IPS-15b (cell line): ENCODE measurements at regions not wholly inside any gene's neighbourhood (a gene's known extent, or its start where the extent isn't known, plus 50 kb on each side); places are given as distances from the start of the nearest gene placed in this dataset.

ENCODE experiments used
- H3K27me3 ChIP-seq: one replicate; pipeline ENCODE4 v1.6.1; 2013; ENCODE audit warnings: low read length; ENCODE audit not compliant: control insufficient read depth, insufficient read depth
- H3K36me3 ChIP-seq: one replicate; pipeline ENCODE4 v1.6.1; 2013; ENCODE audit warnings: low read length; ENCODE audit not compliant: control insufficient read depth, insufficient read depth
- H3K4me1 ChIP-seq: one replicate; pipeline ENCODE4 v1.6.1; 2013; ENCODE audit warnings: mild to moderate bottlenecking, low read length; ENCODE audit not compliant: control insufficient read depth, insufficient read depth
- H3K4me3 ChIP-seq: one replicate; pipeline ENCODE4 v1.5.1; 2013; ENCODE audit warnings: low read depth, low read length
- H3K9ac ChIP-seq: one replicate; pipeline ENCODE4 v1.6.1; 2013; ENCODE audit warnings: low read depth, mild to moderate bottlenecking, low read length
- H3K9me3 ChIP-seq: one replicate; pipeline ENCODE4 v1.6.1; 2013; ENCODE audit warnings: mild to moderate bottlenecking, low read length; ENCODE audit not compliant: control insufficient read depth, insufficient read depth

DNA sequence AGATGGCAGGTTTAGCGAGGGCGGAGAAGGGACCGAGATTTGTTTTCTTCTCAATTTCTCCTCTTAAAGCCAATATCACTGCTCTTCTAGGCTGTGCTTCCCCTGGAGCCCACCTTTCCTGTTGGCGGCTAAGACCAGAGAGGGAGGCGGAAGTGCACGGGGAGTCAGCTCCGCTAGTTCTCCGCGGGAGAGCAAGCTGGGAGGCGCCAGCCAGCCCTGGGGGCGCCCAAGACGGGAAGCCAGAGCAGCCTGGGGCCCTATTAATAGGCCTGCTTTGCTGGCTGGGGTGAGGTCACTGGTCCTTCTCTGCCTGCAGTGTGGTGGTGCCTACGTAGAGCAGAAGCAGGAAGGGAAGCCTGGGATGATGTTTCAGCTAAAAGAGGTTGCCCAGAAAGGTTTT lies 61.6 kb downstream of the LSM5 start:
- Histone ChIP-seq H3K36me3 (no peaks in the 10 kb centered on the region), H3K9ac (no peak overlapping the region), H3K9me3 (no peaks in the 10 kb centered on the region), H3K4me1 (no peaks in the 10 kb centered on the region), H3K4me3 (peak overlapping the region; percentile 80), H3K27me3 (peaks cover 58% of the 10 kb centered on the region)

GRCh38 chr7:32427769-32428291 lies 62.4 kb downstream of the LSM5 start:
- no peak overlapping the region for H3K9ac ChIP-seq
- no peaks in the 10 kb centered on the region for H3K36me3 ChIP-seq
- H3K4me3 ChIP-seq = peak overlapping the region; percentile 80
- no peaks in the 10 kb centered on the region for H3K4me1 ChIP-seq
- no peaks in the 10 kb centered on the region for H3K9me3 ChIP-seq
- peaks cover 57% of the 10 kb centered on the region for H3K27me3 ChIP-seq

DNA sequence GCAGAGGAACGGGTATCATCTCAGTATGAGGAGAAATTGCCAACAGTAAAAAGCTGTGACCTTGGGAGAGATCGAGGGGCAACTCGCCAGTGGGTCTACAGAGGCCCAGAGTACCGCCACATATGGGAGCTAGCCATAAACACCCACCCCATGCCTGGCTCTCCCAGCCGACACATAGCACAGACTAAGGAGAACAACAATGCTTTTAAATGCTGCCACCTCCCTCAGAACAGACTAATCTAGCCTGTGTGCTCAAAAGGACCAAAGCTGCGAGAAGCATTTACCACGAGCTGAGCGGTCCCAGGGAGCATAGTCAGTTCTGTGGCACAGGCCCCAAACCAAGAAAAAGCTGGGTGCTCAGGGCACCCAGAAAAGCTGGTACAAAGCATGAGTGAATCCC lies 73.3 kb downstream of the LSM5 start:
- Histone ChIP-seq H3K4me3 (no peak overlapping the region), H3K9me3 (no peaks in the 10 kb centered on the region), H3K4me1 (no peaks in the 10 kb centered on the region), H3K36me3 (no peaks in the 10 kb centered on the region), H3K9ac (no peak overlapping the region), H3K27me3 (peaks cover 2% of the 10 kb centered on the region)

- no peak overlapping the region for H3K4me3 ChIP-seq
- no peaks in the 10 kb centered on the region for H3K27me3 ChIP-seq
- H3K36me3 ChIP-seq = no peaks in the 10 kb centered on the region
- H3K4me1 ChIP-seq = no peaks in the 10 kb centered on the region
- H3K9ac ChIP-seq = no peak overlapping the region
- H3K9me3 ChIP-seq = no peaks in the 10 kb centered on the region
Observed at GRCh38 chr7:32415936-32416335, 74.2 kb downstream of the LSM5 start.

DNA sequence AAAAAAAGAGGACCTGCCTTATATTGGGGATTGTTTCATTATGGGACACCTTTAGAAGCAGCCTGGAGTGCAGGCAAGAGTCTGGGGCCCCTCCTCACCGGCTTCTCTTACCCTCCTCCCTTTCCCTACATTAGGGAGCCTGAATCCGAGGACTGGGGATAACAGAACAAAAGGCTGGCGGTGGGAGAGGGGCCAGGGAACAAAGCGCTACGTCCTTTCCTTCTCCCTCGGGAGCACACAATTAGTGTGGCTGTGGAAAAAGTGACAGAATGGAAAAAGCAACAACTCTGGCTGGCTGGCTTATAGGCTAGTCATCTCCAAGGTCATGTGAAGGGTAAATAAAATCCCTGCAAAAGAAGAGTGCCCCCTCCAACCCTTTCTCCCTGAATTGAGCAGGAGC lies 74.7 kb downstream of the LSM5 start:
- no peaks in the 10 kb centered on the region for H3K27me3 ChIP-seq
- no peaks in the 10 kb centered on the region for H3K9me3 ChIP-seq
- no peaks in the 10 kb centered on the region for H3K36me3 ChIP-seq
- no peak overlapping the region for H3K4me3 ChIP-seq
- H3K4me1 ChIP-seq = no peaks in the 10 kb centered on the region
- H3K9ac ChIP-seq = no peak overlapping the region

- H3K27me3 ChIP-seq = no peaks in the 10 kb centered on the region
- H3K9ac ChIP-seq = no peak overlapping the region
- H3K9me3 ChIP-seq = no peaks in the 10 kb centered on the region
- no peaks in the 10 kb centered on the region for H3K36me3 ChIP-seq
- no peaks in the 10 kb centered on the region for H3K4me1 ChIP-seq
- H3K4me3 ChIP-seq = no peak overlapping the region
Observed at GRCh38 chr7:32412471-32412870, 77.7 kb downstream of the LSM5 start.

GRCh38 chr7:32410545-32410944 lies 79.6 kb downstream of the LSM5 start:
- Histone ChIP-seq H3K4me1 (no peaks in the 10 kb centered on the region), H3K27me3 (no peaks in the 10 kb centered on the region), H3K4me3 (no peak overlapping the region), H3K9me3 (no peaks in the 10 kb centered on the region), H3K36me3 (no peaks in the 10 kb centered on the region), H3K9ac (no peak overlapping the region)

DNA sequence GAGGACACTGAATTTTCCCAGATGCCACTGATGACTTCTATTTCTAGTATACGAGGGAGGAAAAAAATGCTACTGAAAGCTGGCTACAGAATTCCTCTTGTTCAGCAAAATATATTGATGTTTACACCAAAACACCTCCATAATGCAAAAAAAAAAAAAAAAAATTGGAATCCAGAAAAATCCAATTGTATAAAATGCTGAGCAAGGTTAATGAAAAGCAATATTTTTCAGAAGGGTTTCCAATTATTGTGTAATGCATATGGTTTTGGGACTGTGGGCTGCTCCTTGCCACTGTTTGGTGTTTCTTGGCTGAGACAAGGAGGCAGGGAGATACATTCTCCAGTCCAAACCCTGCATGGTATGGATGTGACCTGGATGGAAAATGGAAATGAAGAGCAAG lies 83.8 kb downstream of the LSM5 start:
- H3K4me3 ChIP-seq = no peak overlapping the region
- no peak overlapping the region for H3K9ac ChIP-seq
- H3K27me3 ChIP-seq = no peaks in the 10 kb centered on the region
- no peaks in the 10 kb centered on the region for H3K36me3 ChIP-seq
- no peaks in the 10 kb centered on the region for H3K9me3 ChIP-seq
- no peaks in the 10 kb centered on the region for H3K4me1 ChIP-seq

- H3K36me3 ChIP-seq = no peaks in the 10 kb centered on the region
- H3K27me3 ChIP-seq = no peaks in the 10 kb centered on the region
- no peak overlapping the region for H3K4me3 ChIP-seq
- H3K9me3 ChIP-seq = no peaks in the 10 kb centered on the region
- H3K9ac ChIP-seq = no peak overlapping the region
- H3K4me1 ChIP-seq = no peaks in the 10 kb centered on the region
Observed at GRCh38 chr7:32403463-32404229, 86.5 kb downstream of the LSM5 start.

DNA sequence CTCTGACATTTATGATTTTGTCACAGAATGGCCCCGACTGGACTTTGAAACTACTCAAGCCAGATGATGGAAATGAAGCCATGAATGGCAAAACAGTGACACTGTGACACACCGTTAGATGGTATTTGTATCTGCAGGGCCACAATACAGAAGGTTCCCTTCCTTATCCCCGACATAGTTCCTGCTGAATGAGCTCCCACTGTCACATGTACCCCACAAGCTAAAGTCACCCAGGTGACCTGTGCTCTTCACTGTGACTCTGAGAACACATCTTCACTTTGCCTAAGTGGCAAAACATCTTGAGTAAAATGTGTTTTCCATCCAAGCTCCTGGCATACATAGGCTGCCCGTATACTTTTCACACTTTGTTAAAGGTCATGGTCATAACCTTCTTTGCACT lies 89.5 kb downstream of the LSM5 start:
- Histone ChIP-seq H3K9me3 (no peaks in the 10 kb centered on the region), H3K27me3 (no peaks in the 10 kb centered on the region), H3K4me3 (no peak overlapping the region), H3K9ac (no peak overlapping the region), H3K4me1 (no peaks in the 10 kb centered on the region), H3K36me3 (no peaks in the 10 kb centered on the region)

- no peaks in the 10 kb centered on the region for H3K36me3 ChIP-seq
- H3K9me3 ChIP-seq = no peaks in the 10 kb centered on the region
- H3K4me3 ChIP-seq = no peak overlapping the region
- no peak overlapping the region for H3K9ac ChIP-seq
- no peaks in the 10 kb centered on the region for H3K27me3 ChIP-seq
- no peaks in the 10 kb centered on the region for H3K4me1 ChIP-seq
Observed at GRCh38 chr7:32399311-32399710, 90.9 kb downstream of the LSM5 start.

DNA sequence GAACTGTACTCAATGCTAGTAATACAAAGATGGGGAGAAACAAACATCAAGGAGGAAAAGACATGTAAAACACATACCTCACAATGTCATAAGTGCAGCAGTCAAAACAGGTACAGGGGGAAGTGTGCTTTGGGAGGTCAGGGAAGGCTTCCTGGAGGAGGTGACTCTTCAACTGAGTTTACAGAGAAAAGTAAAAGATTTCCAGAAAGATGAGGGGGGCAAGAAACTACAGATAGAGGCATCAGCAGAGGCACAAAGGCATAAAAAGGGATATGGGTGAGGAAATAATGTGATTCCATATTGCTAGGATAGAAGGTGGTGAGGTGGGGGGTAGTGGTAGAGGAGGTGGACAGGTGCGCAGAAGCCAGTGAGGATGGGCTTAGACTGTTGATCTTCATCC lies 95.0 kb downstream of the LSM5 start:
- Histone ChIP-seq H3K36me3 (no peaks in the 10 kb centered on the region), H3K9ac (no peak overlapping the region), H3K9me3 (no peaks in the 10 kb centered on the region), H3K4me3 (no peak overlapping the region), H3K4me1 (no peaks in the 10 kb centered on the region), H3K27me3 (no peaks in the 10 kb centered on the region)
